NCI-H774 (cell line): ENCODE measurements at regions not wholly inside any gene's neighbourhood (a gene's known extent, or its start where the extent isn't known, plus 50 kb on each side); places are given as distances from the start of the nearest gene placed in this dataset.

Experiments used
- DNase-seq: peaks from one replicate; lab custom pipeline; 2025; lab: John Stamatoyannopoulos, UW

- no peak for DNase-seq
These were observed 52.2 kb downstream of the ADRA2C start for GRCh38 chr4:3818371-3818770.

GRCh38 chr4:3819210-3819919 lies 53.2 kb downstream of the ADRA2C start:
- DNase-seq: no peak

GRCh38 chr4:3820016-3820805 lies 54.0 kb downstream of the ADRA2C start:
- no peak for DNase-seq

GRCh38 chr4:3820806-3821579 lies 54.8 kb downstream of the ADRA2C start:
- no peak for DNase-seq

- DNase-seq: no peak
These were observed 55.5 kb downstream of the ADRA2C start for GRCh38 chr4:3821580-3822229.

GRCh38 chr4:3822230-3822947 lies 56.2 kb downstream of the ADRA2C start:
- no peak for DNase-seq

- DNase-seq: no peak
These were observed 57.5 kb downstream of the ADRA2C start for GRCh38 chr4:3823496-3824341.

GRCh38 chr4:3824521-3825270 lies 58.5 kb downstream of the ADRA2C start:
- DNase-seq: no peak

GRCh38 chr4:3825530-3825929 lies 59.3 kb downstream of the ADRA2C start:
- DNase-seq: no peak

GRCh38 chr4:3826247-3827172 lies 60.3 kb downstream of the ADRA2C start:
- DNase-seq: no peak

GRCh38 chr4:3827616-3828492 lies 61.7 kb downstream of the ADRA2C start:
- no peak for DNase-seq

GRCh38 chr4:3828546-3828945 lies 62.4 kb downstream of the ADRA2C start:
- no peak for DNase-seq

- no peak for DNase-seq
These were observed 63.2 kb downstream of the ADRA2C start for GRCh38 chr4:3829211-3829955.

GRCh38 chr4:3829956-3830773 lies 64.0 kb downstream of the ADRA2C start:
- no peak for DNase-seq

- no peak for DNase-seq
These were observed 64.8 kb downstream of the ADRA2C start for GRCh38 chr4:3830774-3831528.
